ENCODE measurements at regions not wholly inside any gene's neighbourhood (a gene's known extent, or its start where the extent isn't known, plus 50 kb on each side); places are given as distances from the start of the nearest gene placed in this dataset.
A peak's percentile ranks its signal among the peaks of the same experiment; 100 is the strongest.

- H3K4me1 ChIP-seq, result no peaks in the 10 kb centered on the region
- no peak for ATAC-seq
Measured at GRCh38 chr15:94838281-94838680, 606.9 kb downstream of the MCTP2 start.

GRCh38 chr15:94840794-94841783, 609.7 kb downstream of the MCTP2 start:
- intact Hi-C loops (cut with DNase I), result no loop called here
- Histone ChIP-seq H3K4me3 (no peak overlapping the region), H3K4me1 (peaks cover 9% of the 10 kb centered on the region), H3K36me3 (no peaks in the 10 kb centered on the region), H3K9me3 (peaks cover 6% of the 10 kb centered on the region), H3K27me3 (ENCODE audit: low read depth) (no peaks in the 10 kb centered on the region), H3K27ac (no peak overlapping the region)
- no peak for DNase-seq
- no peak for ATAC-seq
- no peak for TF ChIP-seq CTCF (IDR thresholded peaks at IDR 0.05)

More at GRCh38 chr15:94838281-94838680, 606.9 kb downstream of the MCTP2 start:
- Histone ChIP-seq H3K36me3 (no peaks in the 10 kb centered on the region), H3K4me3 (no peak overlapping the region), H3K9me3 (peaks cover 6% of the 10 kb centered on the region), H3K27me3 (ENCODE audit: low read depth) (no peaks in the 10 kb centered on the region), H3K27ac (no peak overlapping the region)
- intact Hi-C loops (cut with DNase I), result no loop called here
- TF ChIP-seq CTCF (IDR thresholded peaks at IDR 0.05), result no peak
- no peak for DNase-seq

GRCh38 chr15:94843060-94843459, 611.7 kb downstream of the MCTP2 start:
- no peak for ATAC-seq
- no peak for DNase-seq
- Histone ChIP-seq H3K4me1 (peaks cover 9% of the 10 kb centered on the region), H3K27ac (no peak overlapping the region), H3K4me3 (no peak overlapping the region), H3K27me3 (ENCODE audit: low read depth) (no peaks in the 10 kb centered on the region), H3K36me3 (no peaks in the 10 kb centered on the region), H3K9me3 (peaks cover 6% of the 10 kb centered on the region)
- intact Hi-C loops (cut with DNase I), result no loop called here
- TF ChIP-seq CTCF (IDR thresholded peaks at IDR 0.05), result no peak

- intact Hi-C loops (cut with DNase I), result no loop called here
- DNase-seq, result no peak
Measured at GRCh38 chr15:94844198-94844537, 612.8 kb downstream of the MCTP2 start.

More at GRCh38 chr15:94844198-94844537, 612.8 kb downstream of the MCTP2 start:
- Histone ChIP-seq H3K36me3 (no peaks in the 10 kb centered on the region), H3K4me1 (peaks cover 9% of the 10 kb centered on the region), H3K4me3 (peak overlapping the region; percentile 49), H3K27ac (peak overlapping the region; percentile 76), H3K9me3 (peaks cover 6% of the 10 kb centered on the region), H3K27me3 (ENCODE audit: low read depth) (no peaks in the 10 kb centered on the region)
- no peak for TF ChIP-seq CTCF (IDR thresholded peaks at IDR 0.05)
- no peak for ATAC-seq

Measured in lower lobe of right lung (tissue), 2 donors.